ENCODE measurements at regions not wholly inside any gene's neighbourhood (a gene's known extent, or its start where the extent isn't known, plus 50 kb on each side); places are given as distances from the start of the nearest gene placed in this dataset.

DNA sequence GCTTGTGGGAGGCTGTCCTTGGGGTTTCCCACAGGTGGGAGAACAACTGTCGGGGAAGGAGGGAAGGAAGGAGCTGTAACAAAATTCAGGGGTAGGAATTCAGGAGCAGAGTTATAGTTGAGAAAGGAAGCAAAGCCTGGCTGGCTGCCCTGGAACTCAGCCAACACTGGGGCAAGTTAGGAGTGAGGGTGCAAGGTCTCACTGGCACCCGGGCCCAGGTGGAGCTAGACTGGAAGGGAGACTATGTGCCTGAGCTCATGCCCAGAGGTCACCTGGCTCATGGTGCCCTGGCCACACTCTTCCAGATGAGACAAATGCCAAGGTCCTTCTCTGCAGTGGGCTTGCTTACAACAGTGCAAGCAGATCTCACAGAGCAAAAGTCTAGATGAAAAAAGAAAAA is 75.6 kb upstream of the ARHGAP28 start:
- no peak overlapping the region for H2BK120ac ChIP-seq (replicated peaks; ENCODE audit: low read depth, low read length)
- H3K14ac ChIP-seq (ENCODE audit: insufficient read length) = no peak overlapping the region
- no peak overlapping the region for H3K4me3 ChIP-seq (ENCODE audit: extremely low read depth in 1 of 4, insufficient read depth in 2 of 4, low read depth in 3 of 4, low read length in 4 of 4)
- no peak for DNase-seq (ENCODE audit: low read depth in 1 of 2, low spot score in 2 of 2)
- H3K4me2 ChIP-seq (ENCODE audit: insufficient read depth in 1 of 2, low read depth in 2 of 2, low read length in 2 of 2) = no peak overlapping the region
- H3K4me1 ChIP-seq (replicated peaks in 1 of 4; ENCODE audit: control insufficient read depth in 3 of 4, insufficient read depth in 4 of 4, low read length in 3 of 4) = peaks cover 0 to 1% (median 0%) of the 10 kb centered on the region in 4 experiments; a peak in 1 of 7 replicates
- H3K23me2 ChIP-seq (ENCODE audit: low read depth, low read length) = no peaks in the 10 kb centered on the region
- H3K56ac ChIP-seq (replicated peaks; ENCODE audit: insufficient read length, low read depth, low read length) = no peak overlapping the region
- no peaks in the 10 kb centered on the region for H3K79me1 ChIP-seq (ENCODE audit: low read depth, low read length)
- no peak overlapping the region for H2BK5ac ChIP-seq (ENCODE audit: low read depth, low read length)
- H4K8ac ChIP-seq (ENCODE audit: extremely low read depth, insufficient read depth, low read length) = no peak overlapping the region; the same call in 1 of the 2 replicates
- no peaks in the 10 kb centered on the region for H4K20me1 ChIP-seq (replicated peaks in 1 of 2; ENCODE audit: control insufficient read depth in 1 of 2, insufficient read depth in 2 of 2, low read length in 2 of 2)
- H3K9me3 ChIP-seq (ENCODE audit: insufficient read depth in 2 of 2, low read depth in 1 of 2, low read length in 1 of 2) = 0 out of 4 replicates have a peak, but pooled peaks cover 0 to 3% of the 10 kb centered on the region in 2 experiments
- CTCF ChIA-PET (ENCODE audit: partially characterized antibody) = interaction anchor here (0.5 kb wide), 1 partner anchor 132 kb away, joined by 3 read pairs; no protein-coding TSS in a partner anchor
- no peak overlapping the region for H3K27ac ChIP-seq (ENCODE audit: low read depth, low read length)
- H3K36me3 ChIP-seq (ENCODE audit: control insufficient read depth in 2 of 4, insufficient read depth in 4 of 4, low read length in 3 of 4) = no peaks in the 10 kb centered on the region
- H3K4ac ChIP-seq (replicated peaks; ENCODE audit: insufficient read length, low read depth, low read length) = no peak overlapping the region
- 92% methylated on average over 2 of the region's 2 CpGs; no CpG with 5 or more reads in 1 of the 2 experiments for WGBS, 2 experiments (ENCODE audit: extremely low coverage in 1 of 2, insufficient coverage in 1 of 2, insufficient read length in 1 of 2, insufficient replicate concordance in 2 of 2, low coverage in 1 of 2, low lambda C conversion rate in 2 of 2, missing lambda C conversion rate in 1 of 2)
- no peak overlapping the region for H4K5ac ChIP-seq (ENCODE audit: insufficient read length, low read depth, low read length)
- H3K9ac ChIP-seq (replicated peaks in 1 of 4; ENCODE audit: extremely low read depth in 1 of 4, low read depth in 3 of 4, low read length in 3 of 4) = no peak overlapping the region
- H2AK5ac ChIP-seq (ENCODE audit: low read depth, low read length) = no peak overlapping the region
- H4K91ac ChIP-seq (replicated peaks; ENCODE audit: insufficient read length, low read length) = no peak overlapping the region
- no peak overlapping the region for H3K23ac ChIP-seq (ENCODE audit: insufficient read length)
- no peak overlapping the region for H2BK12ac ChIP-seq (ENCODE audit: low read depth, low read length)
- H2BK15ac ChIP-seq (ENCODE audit: low read length) = no peak overlapping the region
- no peak for FAIRE-seq
- H3K27me3 ChIP-seq (replicated peaks in 1 of 4; ENCODE audit: control insufficient read depth in 3 of 4, extremely low read depth in 1 of 4, insufficient read depth in 3 of 4, low read length in 3 of 4) = no peaks in the 10 kb centered on the region
- H3K79me2 ChIP-seq (ENCODE audit: control insufficient read depth in 1 of 2, insufficient read depth in 2 of 2, low read length in 2 of 2) = no peaks in the 10 kb centered on the region
- H3K18ac ChIP-seq (ENCODE audit: extremely low read depth, low read length) = no peak overlapping the region
- 0 out of 2 replicates have a peak overlapping the region, but pooled peaks have one; percentile 25 for H2BK20ac ChIP-seq (ENCODE audit: low read length)
- POLR2A ChIA-PET (ENCODE audit: partially characterized antibody) = no interaction called here
- H2AFZ ChIP-seq (ENCODE audit: low read length) = no peak overlapping the region
- TF ChIP-seq SUZ12 (IDR thresholded peaks at IDR 0.05; ENCODE audit: low read length) = no peak
- no peak for TF ChIP-seq BRCA1 (IDR thresholded peaks at IDR 0.05; ENCODE audit: low read depth, low read length)
- TF ChIP-seq, protein P1, sequence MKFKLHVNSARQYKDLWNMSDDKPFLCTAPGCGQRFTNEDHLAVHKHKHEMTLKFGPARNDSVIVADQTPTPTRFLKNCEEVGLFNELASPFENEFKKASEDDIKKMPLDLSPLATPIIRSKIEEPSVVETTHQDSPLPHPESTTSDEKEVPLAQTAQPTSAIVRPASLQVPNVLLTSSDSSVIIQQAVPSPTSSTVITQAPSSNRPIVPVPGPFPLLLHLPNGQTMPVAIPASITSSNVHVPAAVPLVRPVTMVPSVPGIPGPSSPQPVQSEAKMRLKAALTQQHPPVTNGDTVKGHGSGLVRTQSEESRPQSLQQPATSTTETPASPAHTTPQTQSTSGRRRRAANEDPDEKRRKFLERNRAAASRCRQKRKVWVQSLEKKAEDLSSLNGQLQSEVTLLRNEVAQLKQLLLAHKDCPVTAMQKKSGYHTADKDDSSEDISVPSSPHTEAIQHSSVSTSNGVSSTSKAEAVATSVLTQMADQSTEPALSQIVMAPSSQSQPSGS (IDR thresholded peaks at IDR 0.05; ENCODE audit: low read length) = no peak
- no peak for TF ChIP-seq YY1 (IDR thresholded peaks at IDR 0.05; ENCODE audit: low read depth, low read length)
- TF ChIP-seq ASH2L (IDR thresholded peaks at IDR 0.05; ENCODE audit: low read length) = no peak
- TF ChIP-seq POLR2A (IDR thresholded peaks at IDR 0.05; ENCODE audit: control extremely low read depth in 1 of 2, low read depth in 2 of 2, low read length in 2 of 2) = no peak
